ENCODE measurements at regions not wholly inside any gene's neighbourhood (a gene's known extent, or its start where the extent isn't known, plus 50 kb on each side); places are given as distances from the start of the nearest gene placed in this dataset.

- TF ChIP-seq REST (IDR thresholded peaks at IDR 0.05; ENCODE audit: insufficient read depth in 1 of 2, low read depth in 2 of 2, low read length in 2 of 2) (no peak), FOXP2 (optimal IDR thresholded peaks at IDR 0.05; ENCODE audit: borderline replicate concordance, extremely low read depth, extremely low read length, insufficient read depth) (no peak), SIN3A (IDR thresholded peaks at IDR 0.05; ENCODE audit: borderline replicate concordance, insufficient read depth, low read length) (no peak), POLR2AphosphoS5 (IDR thresholded peaks at IDR 0.05; ENCODE audit: low read depth, low read length) (no peak), TAF1 (IDR thresholded peaks at IDR 0.05; ENCODE audit: borderline replicate concordance, insufficient read depth, low read length) (no peak)
Observed at GRCh38 chr17:72456075-72456474, 335.3 kb downstream of the SOX9 start.

- no peak for TF ChIP-seq SIN3A (IDR thresholded peaks at IDR 0.05; ENCODE audit: borderline replicate concordance, insufficient read depth, low read length)
- TF ChIP-seq POLR2AphosphoS5 (IDR thresholded peaks at IDR 0.05; ENCODE audit: low read depth, low read length) = no peak
- no peak for TF ChIP-seq TAF1 (IDR thresholded peaks at IDR 0.05; ENCODE audit: borderline replicate concordance, insufficient read depth, low read length)
- no peak for TF ChIP-seq FOXP2 (optimal IDR thresholded peaks at IDR 0.05; ENCODE audit: borderline replicate concordance, extremely low read depth, extremely low read length, insufficient read depth)
- TF ChIP-seq REST (IDR thresholded peaks at IDR 0.05; ENCODE audit: insufficient read depth in 1 of 2, low read depth in 2 of 2, low read length in 2 of 2) = no peak
Observed at GRCh38 chr17:72457712-72458111, 336.9 kb downstream of the SOX9 start.

GRCh38 chr17:72458301-72458700, 337.5 kb downstream of the SOX9 start:
- TF ChIP-seq FOXP2 (optimal IDR thresholded peaks at IDR 0.05; ENCODE audit: borderline replicate concordance, extremely low read depth, extremely low read length, insufficient read depth) (no peak), POLR2AphosphoS5 (IDR thresholded peaks at IDR 0.05; ENCODE audit: low read depth, low read length) (no peak), SIN3A (IDR thresholded peaks at IDR 0.05; ENCODE audit: borderline replicate concordance, insufficient read depth, low read length) (no peak), TAF1 (IDR thresholded peaks at IDR 0.05; ENCODE audit: borderline replicate concordance, insufficient read depth, low read length) (no peak), REST (IDR thresholded peaks at IDR 0.05; ENCODE audit: insufficient read depth in 1 of 2, low read depth in 2 of 2, low read length in 2 of 2) (no peak)

GRCh38 chr17:72460711-72461110, 339.9 kb downstream of the SOX9 start:
- TF ChIP-seq POLR2AphosphoS5 (IDR thresholded peaks at IDR 0.05; ENCODE audit: low read depth, low read length) = no peak

- TF ChIP-seq POLR2AphosphoS5 (IDR thresholded peaks at IDR 0.05; ENCODE audit: low read depth, low read length) (no peak), REST (IDR thresholded peaks at IDR 0.05; ENCODE audit: insufficient read depth in 1 of 2, low read depth in 2 of 2, low read length in 2 of 2) (no peak), TAF1 (IDR thresholded peaks at IDR 0.05; ENCODE audit: borderline replicate concordance, insufficient read depth, low read length) (no peak), SIN3A (IDR thresholded peaks at IDR 0.05; ENCODE audit: borderline replicate concordance, insufficient read depth, low read length) (no peak), FOXP2 (optimal IDR thresholded peaks at IDR 0.05; ENCODE audit: borderline replicate concordance, extremely low read depth, extremely low read length, insufficient read depth) (no peak)
Observed at GRCh38 chr17:72461757-72462156, 340.9 kb downstream of the SOX9 start.

Measured in PFSK-1 (cell line).